Activated CD4-positive, alpha-beta T cell treated with anti-CD3 and anti-CD28 coated beads for 4 hours (primary cell): ENCODE measurements at regions not wholly inside any gene's neighbourhood (a gene's known extent, or its start where the extent isn't known, plus 50 kb on each side); places are given as distances from the start of the nearest gene placed in this dataset.
"Not testable (repeated sequence)": the region's sequence is repeated elsewhere in the genome, so short reads cannot be mapped to it uniquely, and the experiment has no call there.

Experiments used
- DNase-seq, 2 donors: peaks; one replicate each; pipeline ENCODE4 v3.0.0-alpha.2; 2020

GRCh38 chr14:41549821-41550607, 56.7 kb upstream of the LRFN5 start:
- no peak for DNase-seq

GRCh38 chr14:41549282-41549681, 57.4 kb upstream of the LRFN5 start:
- no peak for DNase-seq

GRCh38 chr14:41548666-41549065, 58.0 kb upstream of the LRFN5 start:
- no peak for DNase-seq

GRCh38 chr14:41541333-41541732, 65.3 kb upstream of the LRFN5 start:
- no peak for DNase-seq

GRCh38 chr14:41532255-41532654, 74.4 kb upstream of the LRFN5 start:
- no peak for DNase-seq

- DNase-seq, result no peak
Measured at GRCh38 chr14:41521891-41522290, 84.8 kb upstream of the LRFN5 start.

GRCh38 chr14:41518030-41518429, 88.6 kb upstream of the LRFN5 start:
- DNase-seq, result not testable (repeated sequence)

- DNase-seq, result no peak
Measured at GRCh38 chr14:41506552-41506951, 100.1 kb upstream of the LRFN5 start.

GRCh38 chr14:41505491-41505890, 101.2 kb upstream of the LRFN5 start:
- DNase-seq, result no peak

GRCh38 chr14:41498959-41499358, 107.7 kb upstream of the LRFN5 start:
- no peak for DNase-seq

GRCh38 chr14:41490323-41490722, 116.4 kb upstream of the LRFN5 start:
- DNase-seq, result no peak

GRCh38 chr14:41489315-41489972, 117.2 kb upstream of the LRFN5 start:
- no peak for DNase-seq

GRCh38 chr14:41488401-41488800, 118.3 kb upstream of the LRFN5 start:
- DNase-seq, result no peak

GRCh38 chr14:41482861-41483260, 123.8 kb upstream of the LRFN5 start:
- DNase-seq, result no peak

GRCh38 chr14:41476526-41476925, 130.2 kb upstream of the LRFN5 start:
- no peak for DNase-seq

- no peak for DNase-seq
Measured at GRCh38 chr14:41461380-41461779, 145.3 kb upstream of the LRFN5 start.

GRCh38 chr14:41457393-41457792, 149.3 kb upstream of the LRFN5 start:
- DNase-seq, result no peak

- no peak for DNase-seq
Measured at GRCh38 chr14:41449066-41449465, 157.6 kb upstream of the LRFN5 start.

GRCh38 chr14:41446008-41446407, 160.7 kb upstream of the LRFN5 start:
- no peak for DNase-seq

GRCh38 chr14:41423503-41423902, 183.2 kb upstream of the LRFN5 start:
- DNase-seq, result no peak

- not testable (repeated sequence) for DNase-seq
Measured at GRCh38 chr14:41421308-41421707, 185.4 kb upstream of the LRFN5 start.

GRCh38 chr14:41419709-41420108, 187.0 kb upstream of the LRFN5 start:
- no peak for DNase-seq

GRCh38 chr14:41418851-41419250, 187.8 kb upstream of the LRFN5 start:
- DNase-seq, result no peak

- no peak for DNase-seq
Measured at GRCh38 chr14:41409806-41410205, 196.9 kb upstream of the LRFN5 start.

- DNase-seq, result no peak
Measured at GRCh38 chr14:41404126-41404525, 202.6 kb upstream of the LRFN5 start.
